HK-2 (cell line): ENCODE measurements at regions not wholly inside any gene's neighbourhood (a gene's known extent, or its start where the extent isn't known, plus 50 kb on each side); places are given as distances from the start of the nearest gene placed in this dataset.
"Not testable (repeated sequence)": the region's sequence is repeated elsewhere in the genome, so short reads cannot be mapped to it uniquely, and the experiment has no call there.

Experiments used
- DNase-seq: peaks from one replicate; pipeline ENCODE4 v3.0.0-alpha.2; 2018; ENCODE audit not compliant: unreplicated experiment

- no peak for DNase-seq
Measured at GRCh38 chr5:144680711-144681110, 510.0 kb downstream of the KCTD16 start.

- DNase-seq: no peak
Measured at GRCh38 chr5:144671066-144671465, 500.4 kb downstream of the KCTD16 start.

- no peak for DNase-seq
Measured at GRCh38 chr5:144659634-144660227, 489.1 kb downstream of the KCTD16 start.

- DNase-seq: no peak
Measured at GRCh38 chr5:144644317-144644716, 473.6 kb downstream of the KCTD16 start.

GRCh38 chr5:144638787-144639186 lies 468.1 kb downstream of the KCTD16 start:
- no peak for DNase-seq

- DNase-seq: no peak
Measured at GRCh38 chr5:144634138-144634537, 463.5 kb downstream of the KCTD16 start.

- DNase-seq: no peak
Measured at GRCh38 chr5:144598451-144599068, 427.9 kb downstream of the KCTD16 start.

- no peak for DNase-seq
Measured at GRCh38 chr5:144596517-144596916, 425.8 kb downstream of the KCTD16 start.

- DNase-seq: no peak
Measured at GRCh38 chr5:144594919-144595318, 424.2 kb downstream of the KCTD16 start.

GRCh38 chr5:144594234-144594633 lies 423.6 kb downstream of the KCTD16 start:
- not testable (repeated sequence) for DNase-seq

- no peak for DNase-seq
Measured at GRCh38 chr5:144585681-144586080, 415.0 kb downstream of the KCTD16 start.

- DNase-seq: no peak
Measured at GRCh38 chr5:144583541-144584449, 413.1 kb downstream of the KCTD16 start.

GRCh38 chr5:144582066-144582465 lies 411.4 kb downstream of the KCTD16 start:
- DNase-seq: no peak

GRCh38 chr5:144581044-144581443 lies 410.4 kb downstream of the KCTD16 start:
- DNase-seq: no peak

GRCh38 chr5:144577676-144578075 lies 407.0 kb downstream of the KCTD16 start:
- DNase-seq: no peak

- no peak for DNase-seq
Measured at GRCh38 chr5:144575736-144576135, 405.1 kb downstream of the KCTD16 start.

GRCh38 chr5:144567421-144567780 lies 396.7 kb downstream of the KCTD16 start:
- DNase-seq: no peak

- DNase-seq: no peak
Measured at GRCh38 chr5:144566747-144567420, 396.2 kb downstream of the KCTD16 start.

GRCh38 chr5:144549580-144549979 lies 378.9 kb downstream of the KCTD16 start:
- DNase-seq: no peak

GRCh38 chr5:144548936-144549335 lies 378.3 kb downstream of the KCTD16 start:
- no peak for DNase-seq

- DNase-seq: no peak
Measured at GRCh38 chr5:144547098-144547499, 376.4 kb downstream of the KCTD16 start.

- no peak for DNase-seq
Measured at GRCh38 chr5:144538845-144539244, 368.2 kb downstream of the KCTD16 start.
